Caki2 (cell line): ENCODE measurements at regions not wholly inside any gene's neighbourhood (a gene's known extent, or its start where the extent isn't known, plus 50 kb on each side); places are given as distances from the start of the nearest gene placed in this dataset.

Experiments used
- DNase-seq: peaks from one replicate; pipeline ENCODE4 v3.0.0-alpha.2; 2015; ENCODE audit warnings: low read depth
- in situ Hi-C: cut with HindIII; loops from 2 replicates; pipeline ENCODE4 v1.10.0; 2016; ENCODE audit warnings: low sequenced_read_pairs, low pct_unique_long_range_greater_than_20kb, mixed read lengths

GRCh38 chr14:73800970-73801515 is 50.6 kb upstream of the PTGR2 start:
- in situ Hi-C loops, result no loop called here
- DNase-seq, result no peak

GRCh38 chr14:73797543-73798265 is 53.9 kb upstream of the PTGR2 start:
- in situ Hi-C loops, result no loop called here
- no peak for DNase-seq

- no peak for DNase-seq
- in situ Hi-C loops, result no loop called here
Measured at GRCh38 chr14:73796893-73797542, 54.6 kb upstream of the PTGR2 start.

- in situ Hi-C loops, result no loop called here
- DNase-seq, result no peak
Measured at GRCh38 chr14:73796415-73796814, 55.2 kb upstream of the PTGR2 start.

GRCh38 chr14:73795974-73796373 is 55.7 kb upstream of the PTGR2 start:
- in situ Hi-C loops, result no loop called here
- peak; percentile 65 for DNase-seq

GRCh38 chr14:73795466-73795865 is 56.2 kb upstream of the PTGR2 start:
- in situ Hi-C loops, result no loop called here
- no peak for DNase-seq

- in situ Hi-C loops, result no loop called here
- DNase-seq, result no peak
Measured at GRCh38 chr14:73794146-73794545, 57.5 kb upstream of the PTGR2 start.

GRCh38 chr14:73792481-73792880 is 59.1 kb upstream of the PTGR2 start:
- no peak for DNase-seq
- in situ Hi-C loops, result no loop called here

- no peak for DNase-seq
- in situ Hi-C loops, result no loop called here
Measured at GRCh38 chr14:73789989-73790581, 61.5 kb upstream of the PTGR2 start.

- in situ Hi-C loops, result no loop called here
- no peak for DNase-seq
Measured at GRCh38 chr14:73788701-73789551, 62.7 kb upstream of the PTGR2 start.

- DNase-seq, result no peak
- in situ Hi-C loops, result no loop called here
Measured at GRCh38 chr14:73788317-73788598, 63.4 kb upstream of the PTGR2 start.

- in situ Hi-C loops, result no loop called here
- DNase-seq, result peak; percentile 29
Measured at GRCh38 chr14:73787486-73788316, 63.9 kb upstream of the PTGR2 start.

GRCh38 chr14:73786636-73787485 is 64.8 kb upstream of the PTGR2 start:
- in situ Hi-C loops, result no loop called here
- no peak for DNase-seq

- in situ Hi-C loops, result no loop called here
- no peak for DNase-seq
Measured at GRCh38 chr14:73785834-73786635, 65.6 kb upstream of the PTGR2 start.

GRCh38 chr14:73785336-73785833 is 66.2 kb upstream of the PTGR2 start:
- peak; percentile 93 for DNase-seq
- in situ Hi-C loops, result no loop called here

- in situ Hi-C loops, result no loop called here
- no peak for DNase-seq
Measured at GRCh38 chr14:73784988-73785313, 66.7 kb upstream of the PTGR2 start.
